ENCODE measurements at regions not wholly inside any gene's neighbourhood (a gene's known extent, or its start where the extent isn't known, plus 50 kb on each side); places are given as distances from the start of the nearest gene placed in this dataset.
A peak's percentile ranks its signal among the peaks of the same experiment; 100 is the strongest.
"Not testable (repeated sequence)": the region's sequence is repeated elsewhere in the genome, so short reads cannot be mapped to it uniquely, and the experiment has no call there.

- no peak for DNase-seq (ENCODE audit: low read depth)
- no peak for TF ChIP-seq CTCF (IDR thresholded peaks at IDR 0.05; ENCODE audit: insufficient read depth, low read depth, low read length)
- H3K4me3 ChIP-seq (ENCODE audit: low read depth, low read length) = no peak overlapping the region
Measured at GRCh38 chr1:195664628-195665027, 943.6 kb downstream of the KCNT2 start.

- no peak for TF ChIP-seq CTCF (IDR thresholded peaks at IDR 0.05; ENCODE audit: insufficient read depth, low read depth, low read length)
- peak; percentile 11 for DNase-seq (ENCODE audit: low read depth)
- H3K4me3 ChIP-seq (ENCODE audit: low read depth, low read length) = no peak overlapping the region
Measured at GRCh38 chr1:195663549-195664280, 944.5 kb downstream of the KCNT2 start.

GRCh38 chr1:195656780-195657179 is 951.5 kb downstream of the KCNT2 start:
- no peak for TF ChIP-seq CTCF (IDR thresholded peaks at IDR 0.05; ENCODE audit: insufficient read depth, low read depth, low read length)
- DNase-seq (ENCODE audit: low read depth) = no peak
- H3K4me3 ChIP-seq (ENCODE audit: low read depth, low read length) = no peak overlapping the region

- DNase-seq (ENCODE audit: low read depth); H3K4me3 ChIP-seq (ENCODE audit: low read depth, low read length): not testable (repeated sequence)
Measured at GRCh38 chr1:195648875-195649274, 959.4 kb downstream of the KCNT2 start.

GRCh38 chr1:195637539-195637938 is 970.7 kb downstream of the KCNT2 start:
- no peak for TF ChIP-seq CTCF (IDR thresholded peaks at IDR 0.05; ENCODE audit: insufficient read depth, low read depth, low read length)
- H3K4me3 ChIP-seq (ENCODE audit: low read depth, low read length) = no peak overlapping the region
- DNase-seq (ENCODE audit: low read depth) = no peak

GRCh38 chr1:195618287-195618686 is 990.0 kb downstream of the KCNT2 start:
- DNase-seq (ENCODE audit: low read depth) = no peak
- no peak for TF ChIP-seq CTCF (IDR thresholded peaks at IDR 0.05; ENCODE audit: insufficient read depth, low read depth, low read length)
- no peak overlapping the region for H3K4me3 ChIP-seq (ENCODE audit: low read depth, low read length)

GRCh38 chr1:195617106-195617505 is 991.1 kb downstream of the KCNT2 start:
- H3K4me3 ChIP-seq (ENCODE audit: low read depth, low read length) = no peak overlapping the region
- DNase-seq (ENCODE audit: low read depth) = no peak
- TF ChIP-seq CTCF (IDR thresholded peaks at IDR 0.05; ENCODE audit: insufficient read depth, low read depth, low read length) = no peak

All from fibroblast of villous mesenchyme (primary cell).